ENCODE measurements at regions not wholly inside any gene's neighbourhood (a gene's known extent, or its start where the extent isn't known, plus 50 kb on each side); places are given as distances from the start of the nearest gene placed in this dataset.

- ATAC-seq (no peak), DNase-seq (ENCODE audit: low read depth, low spot score) (no peak)
- Histone ChIP-seq H3K4me1 (ENCODE audit: control insufficient read depth, insufficient read depth, low read length) (no peaks in the 10 kb centered on the region), H3K9me3 (ENCODE audit: control insufficient read depth, insufficient read depth, low read depth, low read length) (no peaks in the 10 kb centered on the region), H3K36me3 (ENCODE audit: control insufficient read depth, insufficient read depth, low read length) (no peaks in the 10 kb centered on the region), H3K27me3 (ENCODE audit: control insufficient read depth, insufficient read depth, low read length) (no peaks in the 10 kb centered on the region), H3K27ac (ENCODE audit: low read length) (no peak overlapping the region), H3K4me3 (ENCODE audit: low read depth in 2 of 2, low read length in 2 of 2) (no peak overlapping the region)
- intact Hi-C loops (cut with micrococcal nuclease; ENCODE audit: unreplicated experiment) (no loop called here), in situ Hi-C loops (cut with HindIII; ENCODE audit: low pct_unique_long_range_greater_than_20kb, low sequenced_read_pairs) (no loop called here)
- POLR2A ChIA-PET, result no interaction called here
- CTCF ChIA-PET, result no interaction called here
- no TSS peak for BruUV-seq (replicated peaks)
- no peak for TF ChIP-seq POLR2AphosphoS5 (IDR thresholded peaks at IDR 0.05; ENCODE audit: low read depth, low read length)
- no peak for TF ChIP-seq SIN3A (IDR thresholded peaks at IDR 0.05; ENCODE audit: borderline replicate concordance, insufficient read depth, low read depth, low read length)
- TF ChIP-seq TCF7L2 (IDR thresholded peaks at IDR 0.05; ENCODE audit: low read depth, low read length), result no peak
- no peak for TF ChIP-seq REST (IDR thresholded peaks at IDR 0.05; ENCODE audit: insufficient read depth in 1 of 2, low read depth in 2 of 2, low read length in 1 of 2)
- TF ChIP-seq CTCF (IDR thresholded peaks at IDR 0.05), result no peak
These were observed 672.8 kb downstream of the PTPRC start for GRCh38 chr1:199311478-199312262.

GRCh38 chr1:199312626-199313025 is 673.8 kb downstream of the PTPRC start:
- ChIA-PET POLR2A (no interaction called here), CTCF (no interaction called here)
- intact Hi-C loops (cut with micrococcal nuclease; ENCODE audit: unreplicated experiment) (no loop called here), in situ Hi-C loops (cut with HindIII; ENCODE audit: low pct_unique_long_range_greater_than_20kb, low sequenced_read_pairs) (no loop called here)
- no peak overlapping the region for H3K4me3 ChIP-seq (ENCODE audit: low read depth in 2 of 2, low read length in 2 of 2)
- ATAC-seq (no peak), DNase-seq (ENCODE audit: low read depth, low spot score) (no peak)
- no peaks in the 10 kb centered on the region for H3K27me3 ChIP-seq (ENCODE audit: control insufficient read depth, insufficient read depth, low read length)
- no peaks in the 10 kb centered on the region for H3K9me3 ChIP-seq (ENCODE audit: control insufficient read depth, insufficient read depth, low read depth, low read length)
- no TSS peak for BruUV-seq (replicated peaks)
- no peak overlapping the region for H3K27ac ChIP-seq (ENCODE audit: low read length)
- no peaks in the 10 kb centered on the region for H3K36me3 ChIP-seq (ENCODE audit: control insufficient read depth, insufficient read depth, low read length)
- H3K4me1 ChIP-seq (ENCODE audit: control insufficient read depth, insufficient read depth, low read length), result no peaks in the 10 kb centered on the region
- TF ChIP-seq POLR2AphosphoS5 (IDR thresholded peaks at IDR 0.05; ENCODE audit: low read depth, low read length), result no peak
- TF ChIP-seq REST (IDR thresholded peaks at IDR 0.05; ENCODE audit: insufficient read depth in 1 of 2, low read depth in 2 of 2, low read length in 1 of 2), result no peak
- no peak for TF ChIP-seq SIN3A (IDR thresholded peaks at IDR 0.05; ENCODE audit: borderline replicate concordance, insufficient read depth, low read depth, low read length)
- TF ChIP-seq CTCF (IDR thresholded peaks at IDR 0.05), result no peak
